HCT116 (cell line): ENCODE measurements at regions not wholly inside any gene's neighbourhood (a gene's known extent, or its start where the extent isn't known, plus 50 kb on each side); places are given as distances from the start of the nearest gene placed in this dataset.

Experiments
- ATAC-seq: fragments of 200-7000 bp; cut with Tn5 transposase; 2 replicates; pipeline ENCODE4 v1.9.1; 2020; ENCODE audit warnings: mild to moderate bottlenecking, moderate library complexity
- BruUV-seq: library from RNA; stranded (reverse); fragments of 400-500 nt; replicated peaks from 2 replicates; lab custom pipeline; 2021; lab: Mats Ljungman, UMichigan
- CTCF ChIA-PET: fragments of 300-600 bp; sonication (Branson Sonifier 250); formaldehyde crosslinking; loops from one replicate; lab custom pipeline; 2021; ENCODE audit warnings: antibody characterized with exemption; lab: Charles Lee
- POLR2A ChIA-PET: fragments of 300-600, 350-600 bp; sonication (Branson Sonifier 250); formaldehyde crosslinking; loops from one replicate; lab custom pipeline; 2021; ENCODE audit warnings: antibody characterized with exemption; lab: Charles Lee
- RAD21 ChIA-PET, 2 experiments: fragments of 300-600 bp; sonication (Branson Sonifier 250); formaldehyde crosslinking; loops; one replicate each; lab custom pipeline; 2023; ENCODE audit warnings: low total read pairs in 2 of 2; ENCODE audit not compliant: uncharacterized antibody in 2 of 2, unreplicated experiment in 2 of 2, low non-redundant PET in 1 of 2; lab: Charles Lee
- DNase-seq: peaks from one replicate; pipeline ENCODE4 v3.0.0-alpha.2; 2010; ENCODE audit warnings: low read depth, low spot score
- H2AFZ ChIP-seq: fragments of 200-600 bp; shearing (Covaris generic), sonication (generic); 2 replicates; pipeline ENCODE4 v1.6.1; 2017; ENCODE audit warnings: low read depth, mixed run types, mixed read lengths, antibody characterized with exemption, low read length; ENCODE audit not compliant: poor library complexity, severe bottlenecking
- H3K27ac ChIP-seq: 2 replicates; pipeline ENCODE4 v1.5.1; 2012; ENCODE audit warnings: low read depth, low read length
- H3K27me3 ChIP-seq: fragments of 200-600 bp; sonication (generic); 2 replicates; pipeline ENCODE4 v1.6.1; 2016; ENCODE audit warnings: mixed run types, low read length, mixed read lengths; ENCODE audit not compliant: insufficient read depth
- H3K36me3 ChIP-seq, 2 experiments: fragments of 200-500 bp in 1 of 2; fragments of 200-600 bp in 1 of 2; sonication (Bioruptor generic) in 1 of 2; sonication (generic) in 1 of 2; 2 replicates each; pipeline versions ENCODE4 v1.5.1 to v1.6.1; 2014 to 2016; ENCODE audit warnings: low read length in 2 of 2, inconsistent platforms in 1 of 2, mixed read lengths in 1 of 2, mixed run types in 1 of 2; ENCODE audit not compliant: insufficient read depth in 2 of 2, control insufficient read depth in 1 of 2
- H3K4me1 ChIP-seq, 2 experiments: fragments of 200-600 bp in 1 of 2; sonication (generic) in 1 of 2; 2 replicates each; pipeline versions ENCODE4 v1.5.1 to v1.6.1; 2012 to 2017; ENCODE audit warnings: low read length in 2 of 2, inconsistent platforms in 1 of 2, mild to moderate bottlenecking in 1 of 2, mixed read lengths in 1 of 2, mixed run types in 1 of 2, moderate library complexity in 1 of 2; ENCODE audit not compliant: insufficient read depth in 2 of 2, control insufficient read depth in 1 of 2
- H3K4me2 ChIP-seq: fragments of 200-600 bp; sonication (generic); 2 replicates; pipeline ENCODE4 v1.6.1; 2017; ENCODE audit warnings: mixed run types, low read length, mixed read lengths
- H3K4me3 ChIP-seq, 2 experiments: fragments of 200-600 bp in 1 of 2; sonication (generic) in 1 of 2; replicated peaks in 1 of 2; 2 replicates each; pipeline ENCODE4 v1.5.1; 2011 to 2016; ENCODE audit warnings: low read length in 2 of 2, control low read depth in 1 of 2, low read depth in 1 of 2, mild to moderate bottlenecking in 1 of 2, mixed read lengths in 1 of 2, mixed run types in 1 of 2
- H3K79me2 ChIP-seq: fragments of 200-600 bp; sonication (generic); 2 replicates; pipeline ENCODE4 v1.6.1; 2017; ENCODE audit warnings: mild to moderate bottlenecking, mixed run types, low read length, moderate library complexity, mixed read lengths; ENCODE audit not compliant: insufficient read depth
- H3K9ac ChIP-seq: fragments of 200-600 bp; sonication (generic); 2 replicates; pipeline ENCODE4 v1.6.1; 2016; ENCODE audit warnings: low read length, mixed read lengths
- H3K9me2 ChIP-seq: fragments of 200-600 bp; sonication (generic), shearing (Covaris generic); 2 replicates; pipeline ENCODE4 v1.6.1; 2017; ENCODE audit warnings: mixed run types, mild to moderate bottlenecking, moderate library complexity; ENCODE audit not compliant: insufficient read depth
- H3K9me3 ChIP-seq, 2 experiments: fragments of 200-500 bp in 1 of 2; fragments of 200-600 bp in 1 of 2; sonication (Bioruptor generic) in 1 of 2; sonication (generic) in 1 of 2; 2 replicates each; pipeline ENCODE4 v1.6.1; 2014 to 2017; ENCODE audit warnings: low read length in 2 of 2, mixed read lengths in 2 of 2, inconsistent platforms in 1 of 2, low read depth in 1 of 2, mild to moderate bottlenecking in 1 of 2, mixed run types in 1 of 2, moderate library complexity in 1 of 2; ENCODE audit not compliant: control insufficient read depth in 1 of 2, insufficient read depth in 1 of 2
- H4K20me1 ChIP-seq: fragments of 200-600 bp; sonication (generic), shearing (Covaris generic); 2 replicates; pipeline ENCODE4 v1.6.1; 2017; ENCODE audit warnings: mixed run types, mild to moderate bottlenecking, moderate library complexity; ENCODE audit not compliant: insufficient read depth
- EZH2 ChIP-seq: fragments of 200-600 bp; sonication (generic); IDR thresholded peaks from 2 replicates; pipeline ENCODE4 v1.6.1; 2017; ENCODE audit warnings: antibody characterized with exemption, mixed run types
- EZH2phosphoT487 ChIP-seq: fragments of 200-600 bp; IDR thresholded peaks from 2 replicates; pipeline ENCODE4 v1.6.1; 2018; ENCODE audit warnings: antibody characterized with exemption, borderline replicate concordance
- FOSL1 ChIP-seq: IDR thresholded peaks from 2 replicates; pipeline ENCODE4 v1.6.1; 2012; ENCODE audit warnings: low read depth
- JUND ChIP-seq: IDR thresholded peaks from 2 replicates; pipeline ENCODE4 v1.6.1; 2012
- SIN3A ChIP-seq: IDR thresholded peaks from 2 replicates; pipeline ENCODE4 v1.6.1; 2012; ENCODE audit warnings: low read depth
- TCF7L2 ChIP-seq: IDR thresholded peaks from 2 replicates; pipeline ENCODE4 v1.7.0; 2011; ENCODE audit warnings: borderline replicate concordance, inconsistent platforms; ENCODE audit not compliant: insufficient read depth, insufficient read length; ENCODE audit errors: extremely low read depth
- ZNF274 ChIP-seq: fragments of 200-500 bp; sonication (Bioruptor generic); IDR thresholded peaks from 2 replicates; pipeline ENCODE4 v1.6.1; 2014; ENCODE audit warnings: mild to moderate bottlenecking, low read depth, low read length, inconsistent platforms
- intact Hi-C: fragments of 100-400 bp; cut with micrococcal nuclease; formaldehyde crosslinking; loops from 2 replicates; pipeline ENCODE4 v1.10.0; 2022
- TF ChIP-seq, protein P1 (sequence below): IDR thresholded peaks from 2 replicates; pipeline ENCODE4 v1.6.1; 2011; ENCODE audit warnings: mild to moderate bottlenecking, low read length, moderate library complexity; ENCODE audit not compliant: insufficient replicate concordance; ENCODE audit errors: extremely low read depth
- TF ChIP-seq, protein P2 (sequence below): IDR thresholded peaks from 2 replicates; pipeline ENCODE4 v1.6.1; 2012; ENCODE audit warnings: low read depth

DNA sequence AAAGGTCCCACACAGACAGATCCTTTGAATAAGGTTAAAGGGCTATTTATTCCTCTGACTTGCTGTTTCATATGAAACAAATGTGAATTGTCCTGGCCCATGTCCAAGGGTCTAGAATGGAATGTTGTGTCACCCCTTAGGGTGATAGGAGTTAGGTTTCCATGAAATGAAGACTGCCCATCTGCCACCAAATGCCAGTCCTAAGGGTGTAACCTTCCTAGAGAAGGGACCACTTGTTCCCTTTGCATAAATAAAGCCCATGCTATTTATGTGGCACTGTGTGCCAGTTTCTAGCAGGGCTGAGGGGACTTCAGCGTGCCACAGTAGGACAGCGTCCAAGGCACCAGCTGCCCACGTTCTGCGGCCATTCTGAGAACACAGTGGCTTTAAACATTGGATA lies 171.3 kb downstream of the ABCA8 start:
- Histone ChIP-seq H3K4me2 (no peak overlapping the region), H3K79me2 (no peaks in the 10 kb centered on the region), H3K9me3 (no peaks in the 10 kb centered on the region), H3K27me3 (no peaks in the 10 kb centered on the region), H2AFZ (no peak overlapping the region), H3K27ac (no peak overlapping the region), H3K36me3 (no peaks in the 10 kb centered on the region), H3K9ac (no peak overlapping the region), H3K9me2 (no peaks in the 10 kb centered on the region), H3K4me3 (no peak overlapping the region), H3K4me1 (no peaks in the 10 kb centered on the region; a peak in 1 of 4 replicates), H4K20me1 (no peaks in the 10 kb centered on the region)
- POLR2A ChIA-PET, result no interaction called here
- CTCF ChIA-PET, result interaction anchor here (1.7 kb wide), 1 partner anchor 34 kb away, joined by 4 read pairs; no protein-coding TSS in a partner anchor
- TF ChIP-seq, protein P1, sequence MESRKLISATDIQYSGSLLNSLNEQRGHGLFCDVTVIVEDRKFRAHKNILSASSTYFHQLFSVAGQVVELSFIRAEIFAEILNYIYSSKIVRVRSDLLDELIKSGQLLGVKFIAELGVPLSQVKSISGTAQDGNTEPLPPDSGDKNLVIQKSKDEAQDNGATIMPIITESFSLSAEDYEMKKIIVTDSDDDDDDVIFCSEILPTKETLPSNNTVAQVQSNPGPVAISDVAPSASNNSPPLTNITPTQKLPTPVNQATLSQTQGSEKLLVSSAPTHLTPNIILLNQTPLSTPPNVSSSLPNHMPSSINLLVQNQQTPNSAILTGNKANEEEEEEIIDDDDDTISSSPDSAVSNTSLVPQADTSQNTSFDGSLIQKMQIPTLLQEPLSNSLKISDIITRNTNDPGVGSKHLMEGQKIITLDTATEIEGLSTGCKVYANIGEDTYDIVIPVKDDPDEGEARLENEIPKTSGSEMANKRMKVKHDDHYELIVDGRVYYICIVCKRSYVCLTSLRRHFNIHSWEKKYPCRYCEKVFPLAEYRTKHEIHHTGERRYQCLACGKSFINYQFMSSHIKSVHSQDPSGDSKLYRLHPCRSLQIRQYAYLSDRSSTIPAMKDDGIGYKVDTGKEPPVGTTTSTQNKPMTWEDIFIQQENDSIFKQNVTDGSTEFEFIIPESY, result no peak
- TF ChIP-seq EZH2 (no peak), SIN3A (no peak), EZH2phosphoT487 (no peak), JUND (no peak), ZNF274 (no peak), TCF7L2 (no peak), FOSL1 (no peak)
- TF ChIP-seq, protein P2, sequence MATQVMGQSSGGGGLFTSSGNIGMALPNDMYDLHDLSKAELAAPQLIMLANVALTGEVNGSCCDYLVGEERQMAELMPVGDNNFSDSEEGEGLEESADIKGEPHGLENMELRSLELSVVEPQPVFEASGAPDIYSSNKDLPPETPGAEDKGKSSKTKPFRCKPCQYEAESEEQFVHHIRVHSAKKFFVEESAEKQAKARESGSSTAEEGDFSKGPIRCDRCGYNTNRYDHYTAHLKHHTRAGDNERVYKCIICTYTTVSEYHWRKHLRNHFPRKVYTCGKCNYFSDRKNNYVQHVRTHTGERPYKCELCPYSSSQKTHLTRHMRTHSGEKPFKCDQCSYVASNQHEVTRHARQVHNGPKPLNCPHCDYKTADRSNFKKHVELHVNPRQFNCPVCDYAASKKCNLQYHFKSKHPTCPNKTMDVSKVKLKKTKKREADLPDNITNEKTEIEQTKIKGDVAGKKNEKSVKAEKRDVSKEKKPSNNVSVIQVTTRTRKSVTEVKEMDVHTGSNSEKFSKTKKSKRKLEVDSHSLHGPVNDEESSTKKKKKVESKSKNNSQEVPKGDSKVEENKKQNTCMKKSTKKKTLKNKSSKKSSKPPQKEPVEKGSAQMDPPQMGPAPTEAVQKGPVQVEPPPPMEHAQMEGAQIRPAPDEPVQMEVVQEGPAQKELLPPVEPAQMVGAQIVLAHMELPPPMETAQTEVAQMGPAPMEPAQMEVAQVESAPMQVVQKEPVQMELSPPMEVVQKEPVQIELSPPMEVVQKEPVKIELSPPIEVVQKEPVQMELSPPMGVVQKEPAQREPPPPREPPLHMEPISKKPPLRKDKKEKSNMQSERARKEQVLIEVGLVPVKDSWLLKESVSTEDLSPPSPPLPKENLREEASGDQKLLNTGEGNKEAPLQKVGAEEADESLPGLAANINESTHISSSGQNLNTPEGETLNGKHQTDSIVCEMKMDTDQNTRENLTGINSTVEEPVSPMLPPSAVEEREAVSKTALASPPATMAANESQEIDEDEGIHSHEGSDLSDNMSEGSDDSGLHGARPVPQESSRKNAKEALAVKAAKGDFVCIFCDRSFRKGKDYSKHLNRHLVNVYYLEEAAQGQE, result no peak
- no peak for DNase-seq
- intact Hi-C loops, result no loop called here
- ATAC-seq, result no peak
- RAD21 ChIA-PET, result no interaction called here
- no TSS peak for BruUV-seq
